ENCODE measurements at regions not wholly inside any gene's neighbourhood (a gene's known extent, or its start where the extent isn't known, plus 50 kb on each side); places are given as distances from the start of the nearest gene placed in this dataset.
A peak's percentile ranks its signal among the peaks of the same experiment; 100 is the strongest.

DNA sequence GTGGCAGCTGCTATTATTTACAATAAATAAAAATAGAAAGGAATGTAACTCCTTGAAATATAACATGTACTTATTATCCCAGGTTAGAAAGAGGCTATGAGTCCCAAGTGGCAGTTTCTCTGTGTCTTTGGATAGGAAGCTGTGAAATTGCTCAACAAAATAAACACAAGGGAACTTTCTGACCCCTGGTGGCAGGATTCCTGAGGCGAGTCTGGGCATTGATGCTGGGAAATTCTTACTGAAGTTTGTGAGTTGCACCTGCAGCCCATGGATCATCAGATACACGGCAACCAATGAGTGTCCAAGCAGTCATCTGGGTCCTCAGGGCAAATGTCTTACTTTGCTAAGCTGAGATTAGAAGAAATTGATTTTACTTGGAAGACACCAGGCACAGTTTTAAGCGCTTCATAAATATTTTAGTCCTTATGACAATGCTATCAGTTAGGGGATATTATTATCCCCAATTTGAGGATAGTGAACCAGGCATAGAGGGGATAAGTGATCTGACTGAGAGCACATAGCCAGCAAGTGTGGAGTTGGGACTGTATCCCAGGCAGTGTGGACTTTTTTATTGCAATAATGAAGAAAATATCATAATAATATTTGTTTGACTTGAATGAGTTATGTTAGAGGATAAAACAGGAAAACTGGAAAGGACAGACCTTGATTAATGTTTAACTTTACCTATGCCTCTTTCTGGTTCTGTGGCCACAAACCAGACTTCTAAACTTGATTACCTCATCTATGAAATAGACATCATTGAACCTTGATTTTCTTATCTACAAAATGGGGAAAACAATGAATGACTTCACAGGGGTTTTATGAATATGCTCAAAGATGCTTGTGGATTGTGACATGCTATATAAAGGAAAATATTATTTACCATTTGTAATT is 265.5 kb upstream of the ADAMTSL1 start:
- DNase-seq (ENCODE audit: low read depth in 3 of 3, low spot score in 1 of 3): no peak

DNA sequence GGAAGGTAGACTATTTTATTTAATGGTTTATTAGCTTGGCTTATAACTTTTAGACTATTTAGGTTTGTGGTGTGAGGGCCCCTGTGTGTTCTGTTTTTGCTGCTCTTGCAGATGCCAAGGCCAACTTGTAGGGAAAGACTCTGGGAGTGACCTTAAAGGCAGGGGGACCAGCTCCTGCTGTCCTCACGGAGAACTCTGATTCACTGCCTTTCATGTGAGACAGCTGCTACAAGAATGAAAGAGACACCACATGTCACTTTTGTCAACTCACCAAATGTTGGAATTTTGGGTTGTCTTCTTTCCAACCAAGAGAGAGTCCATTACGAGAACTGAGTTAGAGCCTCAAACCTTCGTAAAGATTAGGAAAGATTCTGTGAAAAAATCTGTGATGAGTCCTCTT is 258.3 kb upstream of the ADAMTSL1 start:
- DNase-seq (ENCODE audit: low read depth in 3 of 3, low spot score in 1 of 3): no peak

DNA sequence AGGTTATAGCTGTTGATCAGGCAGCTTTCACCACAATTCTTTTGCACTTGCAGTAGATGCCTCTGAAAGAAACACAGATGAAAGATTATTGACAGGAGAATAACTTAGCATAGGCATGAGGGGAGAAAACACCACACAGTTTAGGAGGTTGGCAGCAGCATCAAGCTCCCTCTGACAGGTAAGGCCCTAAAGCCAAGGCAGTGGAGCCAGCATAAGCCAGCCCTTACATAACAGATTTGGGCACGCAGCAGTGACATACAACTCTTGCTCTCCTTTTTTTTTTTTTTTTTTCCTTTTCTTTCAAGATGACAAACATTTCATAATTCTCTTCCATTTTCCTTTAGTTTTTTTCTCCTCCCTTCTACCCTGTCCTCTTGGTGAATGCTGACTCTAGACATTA is 257.6 kb upstream of the ADAMTSL1 start:
- no peak for DNase-seq (ENCODE audit: low read depth in 3 of 3, low spot score in 1 of 3)

DNA sequence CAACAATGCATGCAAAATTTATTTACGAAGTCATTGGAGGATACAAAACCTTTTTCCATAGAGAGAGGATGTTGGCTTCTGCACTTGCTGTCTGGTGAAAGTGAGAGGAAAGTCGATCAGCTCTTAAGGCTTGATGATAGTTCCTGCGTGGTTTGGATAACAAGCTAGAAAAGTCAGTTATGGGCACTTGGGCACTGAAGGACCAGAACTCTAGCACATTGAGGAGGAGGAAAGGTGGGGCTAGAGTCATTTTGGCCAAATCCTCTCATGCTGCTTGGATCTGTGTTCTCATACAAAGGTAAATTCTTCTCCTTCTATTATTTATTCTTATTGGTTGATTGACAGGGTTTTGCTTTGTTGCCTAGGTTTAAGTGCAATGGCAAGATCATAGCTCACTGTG is 245.9 kb upstream of the ADAMTSL1 start:
- DNase-seq (ENCODE audit: low read depth in 3 of 3, low spot score in 1 of 3): no peak

DNA sequence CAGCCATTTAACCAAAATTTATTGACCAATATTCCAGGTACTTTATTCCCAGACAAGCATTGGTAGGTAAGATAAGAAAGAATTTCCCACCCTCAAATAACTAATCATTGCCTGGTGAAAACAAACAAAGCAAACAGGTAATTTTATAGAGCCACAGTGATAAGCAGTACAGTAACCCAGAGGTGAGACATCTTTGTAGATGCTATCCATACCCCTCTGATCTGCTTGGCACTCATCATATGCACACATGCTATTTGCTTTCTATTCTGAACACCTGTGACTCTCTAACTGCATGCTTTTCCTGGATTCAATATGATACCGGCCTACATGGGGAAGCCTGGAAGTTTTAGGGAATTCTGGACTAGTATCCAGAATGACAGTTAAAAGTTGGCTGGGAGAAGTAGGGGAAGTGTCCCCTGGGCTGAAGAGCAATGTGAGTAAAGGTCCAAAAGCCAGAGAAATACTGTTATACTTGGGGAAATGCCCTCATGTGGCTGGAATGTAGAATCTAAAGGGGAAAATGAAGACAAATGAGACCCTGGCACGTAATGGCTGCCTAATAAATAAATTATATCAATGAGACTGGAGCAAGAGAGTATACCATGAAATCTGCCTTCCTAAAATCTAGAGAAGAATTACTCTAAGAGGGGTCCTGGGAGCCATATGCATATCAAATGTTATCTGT is 243.8 kb upstream of the ADAMTSL1 start:
- no peak for DNase-seq (ENCODE audit: low read depth in 3 of 3, low spot score in 1 of 3)

DNA sequence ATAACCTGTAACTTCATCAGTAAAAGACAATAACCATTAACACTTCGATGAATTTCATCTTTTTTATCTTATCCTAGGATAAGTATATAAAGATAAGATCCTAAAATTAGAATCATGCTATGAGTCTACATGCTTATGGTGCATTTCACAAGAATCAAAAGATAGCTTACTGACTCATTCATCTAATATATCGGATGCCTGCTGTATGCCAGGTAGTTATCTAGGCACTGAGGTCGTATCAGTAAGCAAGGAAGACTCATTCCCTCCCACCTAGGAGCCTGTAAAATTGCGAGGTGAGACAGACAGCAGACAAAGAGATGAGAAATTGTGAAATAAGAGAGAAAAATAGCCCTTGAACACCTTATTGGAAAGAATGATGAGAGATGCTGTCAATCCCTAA is 240.6 kb upstream of the ADAMTSL1 start:
- no peak for DNase-seq (ENCODE audit: low read depth in 3 of 3, low spot score in 1 of 3)

DNA sequence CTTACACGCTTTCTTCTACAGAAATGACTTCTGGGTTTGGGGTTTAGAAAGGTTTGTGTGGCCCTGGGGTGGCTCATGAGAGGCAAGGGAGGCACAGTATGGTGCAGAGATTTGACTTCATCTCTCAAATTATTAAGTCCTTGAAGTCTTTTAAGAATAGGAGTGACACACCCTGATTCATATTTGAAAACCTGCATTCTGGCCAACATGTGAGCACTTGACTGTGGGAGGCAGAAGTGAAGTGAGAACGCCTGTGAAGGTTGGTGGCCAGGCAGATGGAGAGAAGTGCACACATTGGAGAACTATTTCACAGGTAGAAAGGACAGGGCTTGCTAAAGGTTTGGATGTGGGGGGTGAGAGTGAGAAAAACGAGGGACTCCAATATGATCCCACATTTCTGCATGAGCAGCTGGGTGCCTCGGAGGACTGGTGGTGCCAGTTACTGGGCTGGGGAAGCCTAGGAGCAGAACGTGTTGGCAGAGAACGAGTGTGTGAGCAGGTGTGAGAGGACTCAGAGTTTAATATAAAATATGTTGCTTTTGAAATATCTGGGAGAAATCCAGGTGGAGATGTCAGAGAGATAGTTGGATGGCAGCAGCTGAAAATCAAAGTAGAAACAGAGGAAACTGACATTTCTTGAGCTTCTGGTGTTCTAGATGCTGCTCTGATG is 240.0 kb upstream of the ADAMTSL1 start:
- no peak for DNase-seq (ENCODE audit: low read depth in 3 of 3, low spot score in 1 of 3)

DNA sequence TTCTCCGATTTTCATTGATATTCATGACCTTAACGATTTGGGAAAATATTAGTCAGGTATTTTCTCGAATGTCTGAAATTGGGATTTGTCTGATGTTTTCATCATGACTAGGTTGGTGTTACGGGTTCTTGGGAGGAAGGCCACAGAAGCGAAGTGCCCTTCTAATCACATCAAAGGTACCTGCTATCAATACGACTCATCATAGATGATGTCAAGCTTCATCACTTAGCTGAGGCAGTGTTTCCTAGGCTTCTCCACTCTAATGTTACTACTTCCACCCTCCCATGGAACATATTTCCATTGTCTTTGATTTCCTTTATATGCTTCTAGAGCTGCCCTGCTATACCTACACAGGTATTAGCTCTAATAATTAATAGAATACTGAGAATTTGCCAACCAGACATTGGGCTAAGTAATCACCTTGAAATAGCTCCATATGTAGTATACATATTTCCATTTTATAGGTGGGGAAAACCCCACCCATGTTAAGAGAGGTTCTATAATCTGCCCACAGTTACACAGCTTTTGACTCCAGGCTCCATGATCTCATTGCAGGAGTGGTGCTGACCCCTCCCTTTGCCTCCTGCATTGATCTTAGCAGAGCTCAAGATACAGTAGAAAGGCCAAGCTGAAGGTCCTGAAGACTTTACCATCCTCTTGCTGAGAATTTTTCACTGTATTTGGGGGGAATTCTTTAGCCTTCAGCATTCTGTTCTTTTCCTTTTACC is 238.6 kb upstream of the ADAMTSL1 start:
- DNase-seq (ENCODE audit: low read depth in 3 of 3, low spot score in 1 of 3): no peak

DNA sequence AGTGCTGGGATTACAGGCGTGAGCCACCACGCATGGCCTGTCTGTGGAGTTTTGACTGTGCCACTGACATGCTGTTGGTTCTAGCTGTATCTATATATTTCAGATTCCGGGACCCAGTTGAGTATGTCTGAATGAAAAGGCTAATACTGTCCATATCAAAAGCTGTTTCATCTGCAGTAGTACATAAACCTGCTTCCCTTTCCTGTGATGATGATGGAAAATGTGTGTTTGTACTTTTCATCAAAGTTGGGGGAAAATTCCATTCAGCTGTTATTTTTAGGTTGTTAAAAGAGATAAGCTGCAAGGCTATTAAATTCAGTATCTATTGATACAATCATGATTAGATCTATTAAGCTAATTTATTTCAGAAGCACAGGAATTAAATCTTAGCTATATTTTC is 237.6 kb upstream of the ADAMTSL1 start:
- DNase-seq (ENCODE audit: low read depth in 3 of 3, low spot score in 1 of 3): no peak

DNA sequence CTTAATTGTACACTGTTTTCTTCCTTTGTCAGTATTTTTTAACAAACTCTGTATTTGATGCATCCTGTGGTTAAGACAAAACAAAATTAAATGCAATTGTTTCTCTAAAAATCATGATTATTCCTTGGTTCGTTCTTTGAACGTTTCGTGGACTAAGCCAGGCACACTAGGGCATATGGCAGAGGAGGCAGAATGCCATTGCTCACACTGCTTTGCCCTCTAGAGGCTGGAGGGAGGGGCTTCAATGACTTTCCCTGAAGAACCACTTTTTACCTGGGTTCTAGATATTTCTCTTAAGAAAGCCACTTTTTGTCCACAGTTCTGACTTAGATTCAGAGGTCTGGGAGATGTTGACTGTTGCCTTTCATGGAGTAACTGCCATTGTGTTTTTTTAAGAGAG is 236.2 kb upstream of the ADAMTSL1 start:
- no peak for DNase-seq (ENCODE audit: low read depth in 3 of 3, low spot score in 1 of 3)

DNA sequence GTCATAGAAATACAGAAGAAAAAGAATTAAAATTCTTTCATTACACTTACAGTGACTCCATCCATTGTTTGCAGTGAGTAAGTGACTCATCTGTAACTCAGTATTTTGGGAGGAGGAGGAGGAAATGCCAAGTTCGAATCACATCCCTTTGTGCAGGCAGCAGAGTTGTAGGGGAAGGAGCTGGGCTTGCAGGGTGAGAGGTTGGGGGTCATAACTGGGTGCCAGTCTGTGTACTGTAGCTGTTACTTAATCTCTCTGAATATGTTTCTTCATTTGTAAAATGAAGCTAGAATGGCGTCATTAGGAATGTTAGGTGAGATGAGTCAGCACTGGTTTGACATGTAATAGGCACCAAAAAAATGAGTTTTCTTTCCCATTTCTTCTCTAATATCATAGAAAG is 235.7 kb upstream of the ADAMTSL1 start:
- DNase-seq (ENCODE audit: low read depth in 3 of 3, low spot score in 1 of 3): no peak

DNA sequence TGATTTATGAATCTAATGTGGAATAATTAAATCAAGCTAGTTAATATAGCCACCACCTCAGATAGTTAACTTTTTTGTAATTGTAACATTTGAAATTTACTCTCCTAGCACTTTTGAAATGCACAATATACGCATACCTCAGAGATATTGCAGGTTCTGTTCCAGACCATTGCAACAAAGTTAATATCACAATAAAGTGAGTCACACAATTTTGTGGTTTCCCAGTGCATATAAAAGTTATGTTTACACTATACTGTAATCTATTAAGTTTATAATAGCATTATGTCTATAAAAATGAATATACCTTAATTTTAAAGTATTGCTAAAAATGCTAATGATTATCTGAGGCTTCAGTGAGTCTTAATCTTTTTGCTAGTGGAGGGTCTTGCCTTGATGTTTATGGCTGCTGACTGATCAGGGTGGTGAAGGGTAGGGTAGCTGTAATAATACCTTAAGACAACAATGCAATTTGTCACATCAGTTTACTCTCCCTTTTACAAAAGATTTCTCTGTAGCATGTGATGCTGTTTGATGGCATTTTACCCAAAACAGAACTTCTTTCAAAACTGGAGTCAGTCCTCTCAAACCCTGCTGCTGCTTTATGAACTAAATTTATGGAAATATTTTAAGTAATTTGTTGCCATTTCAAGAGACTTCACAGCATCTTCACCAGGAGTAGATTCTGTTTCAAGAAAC is 235.1 kb upstream of the ADAMTSL1 start:
- DNase-seq (ENCODE audit: low read depth in 3 of 3, low spot score in 1 of 3): no peak

DNA sequence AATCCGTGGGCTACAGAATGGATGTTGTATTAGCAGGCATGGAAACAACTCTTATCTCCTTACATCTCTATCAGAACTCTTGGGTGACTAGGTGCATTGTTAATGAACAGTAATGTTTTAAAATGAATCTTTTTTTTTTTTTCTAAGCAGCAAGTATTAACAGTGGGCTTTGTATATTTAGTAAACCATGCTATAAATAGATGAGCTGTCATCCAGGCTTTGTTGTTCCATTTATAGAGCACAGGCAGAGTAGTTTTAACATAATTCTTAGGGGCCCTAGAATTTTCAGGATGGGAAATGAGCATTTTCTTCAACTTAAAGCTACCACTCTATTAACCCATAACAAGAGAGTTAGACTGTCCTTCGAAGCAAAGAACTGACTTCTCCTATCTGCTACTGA is 233.7 kb upstream of the ADAMTSL1 start:
- DNase-seq (ENCODE audit: low read depth in 3 of 3, low spot score in 1 of 3): no peak

DNA sequence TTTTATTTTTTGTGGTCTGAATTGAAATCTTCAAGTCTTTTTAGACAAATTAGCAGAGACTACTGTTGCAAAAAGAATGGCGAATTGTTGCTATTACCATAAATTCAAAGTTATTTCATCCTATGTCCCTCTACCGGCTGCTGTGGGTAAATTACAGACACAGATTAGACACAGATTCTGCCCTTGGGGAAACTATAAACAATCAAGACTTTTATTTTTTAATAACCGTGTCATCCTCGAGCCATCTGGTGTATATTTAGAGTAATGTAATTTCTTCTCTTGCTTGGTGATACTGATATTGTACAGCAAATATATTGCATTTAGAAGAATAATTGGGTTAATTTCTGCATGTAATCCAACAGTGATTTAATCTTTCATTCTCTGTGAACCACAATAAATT is 228.0 kb upstream of the ADAMTSL1 start:
- DNase-seq (ENCODE audit: low read depth in 3 of 3, low spot score in 1 of 3): no peak

DNA sequence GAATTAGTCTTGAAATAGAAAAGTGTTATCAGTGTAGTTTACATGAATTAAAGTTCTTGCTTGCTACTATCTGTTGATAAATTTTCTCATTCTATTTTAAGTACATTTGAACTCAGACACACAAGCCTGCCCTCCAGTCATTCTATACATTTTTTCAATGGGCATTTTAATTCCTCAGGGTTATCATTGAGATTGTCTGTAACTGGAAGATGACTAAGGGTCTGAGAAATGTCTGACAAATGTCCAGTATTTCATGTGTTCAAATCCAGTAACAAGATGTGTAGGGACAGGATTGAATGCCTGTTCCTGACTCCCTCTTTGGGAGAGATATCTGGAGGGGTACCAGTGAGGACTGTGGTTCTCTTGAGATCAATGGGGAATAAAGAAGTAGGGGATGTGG is 223.9 kb upstream of the ADAMTSL1 start:
- DNase-seq (ENCODE audit: low read depth in 3 of 3, low spot score in 1 of 3): no peak

DNA sequence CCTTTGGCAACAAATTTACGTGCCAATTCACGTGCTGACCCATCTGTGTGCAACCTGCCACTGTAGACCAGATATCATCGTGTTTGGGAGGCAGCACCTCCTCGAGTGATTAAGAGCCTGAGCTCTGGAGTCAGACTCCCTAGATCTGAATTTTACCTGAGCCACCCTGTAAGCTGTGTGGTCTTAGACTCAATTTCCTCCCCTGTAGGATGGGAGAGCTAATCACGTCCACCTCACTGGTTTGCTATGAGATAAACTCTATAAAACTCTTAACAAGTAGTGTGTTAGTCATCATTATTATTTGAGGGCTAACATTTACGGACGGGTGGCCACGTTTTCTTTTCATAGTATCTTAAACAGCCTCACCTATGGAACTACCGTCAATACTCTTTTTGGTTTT is 220.0 kb upstream of the ADAMTSL1 start:
- no peak for DNase-seq (ENCODE audit: low read depth in 3 of 3, low spot score in 1 of 3)

DNA sequence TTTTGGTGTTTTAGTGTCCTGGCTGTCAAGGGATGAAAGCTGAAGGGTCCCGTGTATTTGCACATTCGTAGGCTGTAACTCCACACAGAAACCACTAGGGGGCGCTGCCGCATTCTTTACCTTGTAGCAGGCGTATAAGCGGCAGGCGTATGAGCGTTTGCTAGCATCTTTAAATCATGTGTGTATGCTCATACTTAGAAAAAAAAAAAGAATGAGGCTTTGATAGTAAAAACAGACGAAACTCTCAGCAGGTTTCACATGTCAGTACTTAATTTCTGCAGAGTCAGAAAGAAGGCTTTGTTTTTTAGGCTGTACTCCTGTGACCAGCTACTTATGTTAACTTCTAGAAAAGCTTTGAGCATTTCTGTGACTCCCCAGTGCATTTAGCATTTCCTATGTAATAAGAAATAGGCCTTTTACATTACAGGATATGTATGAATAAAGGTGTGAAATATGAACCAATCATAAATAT is 218.8 kb upstream of the ADAMTSL1 start:
- DNase-seq (ENCODE audit: low read depth in 3 of 3, low spot score in 1 of 3): peak; percentile 2 to 54 (median 28)

DNA sequence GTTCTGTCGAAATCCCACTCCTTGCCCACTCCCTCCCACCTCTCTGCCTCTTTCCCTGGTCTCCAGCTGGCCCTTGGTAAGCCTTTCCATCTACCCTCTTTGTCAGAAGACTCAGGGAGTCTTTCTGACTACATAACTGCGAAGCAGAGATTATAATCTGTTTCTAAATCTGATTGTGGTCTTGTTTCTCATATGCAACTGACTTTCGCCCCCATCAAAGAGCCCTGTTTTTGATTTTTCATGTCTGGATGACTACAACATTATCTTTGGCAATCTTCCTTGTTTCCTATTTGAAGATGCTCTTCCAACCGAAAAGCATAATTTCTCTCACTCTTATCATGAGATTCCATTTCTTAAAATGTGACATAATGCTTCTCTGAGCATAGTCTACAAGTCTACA is 218.2 kb upstream of the ADAMTSL1 start:
- no peak for DNase-seq (ENCODE audit: low read depth in 3 of 3, low spot score in 1 of 3)

DNA sequence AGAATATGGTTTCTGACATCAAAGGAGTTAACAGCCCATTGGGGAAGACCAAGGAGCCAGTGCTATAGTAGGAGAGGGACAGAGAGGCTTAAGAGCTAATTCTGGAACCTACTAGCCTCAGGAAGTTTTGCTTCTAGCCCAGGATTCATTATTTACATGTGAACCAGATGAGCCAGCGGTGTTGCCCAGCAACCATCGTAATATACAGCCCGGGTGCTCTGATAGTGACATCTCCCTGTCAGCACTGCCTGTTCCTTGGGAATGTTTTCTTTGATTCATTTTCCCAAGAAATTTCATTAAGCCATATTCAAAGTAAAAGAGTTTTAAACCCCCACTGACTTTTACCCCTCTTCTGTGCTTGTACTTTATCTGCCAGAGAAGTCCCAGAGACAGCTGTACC is 217.4 kb upstream of the ADAMTSL1 start:
- DNase-seq (ENCODE audit: low read depth in 3 of 3, low spot score in 1 of 3): no peak

DNA sequence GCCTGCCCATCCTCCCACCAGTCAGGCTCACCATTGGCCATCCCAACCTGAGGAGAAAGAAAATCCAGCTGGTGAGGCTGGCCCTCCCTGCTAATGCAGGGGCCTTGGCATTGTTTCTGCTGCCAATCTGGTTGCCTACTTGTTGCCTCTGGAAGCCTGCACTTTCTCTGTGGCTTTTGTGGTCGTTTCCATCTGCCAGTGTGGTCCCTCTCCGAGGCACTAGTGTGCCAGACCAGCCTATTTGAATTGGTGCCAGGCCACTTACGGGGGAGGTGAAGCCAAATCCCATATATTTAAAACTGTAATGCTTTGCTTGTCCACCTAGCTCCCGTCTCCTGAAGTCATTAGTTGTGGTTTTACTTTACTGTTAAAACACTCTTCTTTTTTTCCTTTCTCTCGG is 213.4 kb upstream of the ADAMTSL1 start:
- no peak for DNase-seq (ENCODE audit: low read depth in 3 of 3, low spot score in 1 of 3)

DNA sequence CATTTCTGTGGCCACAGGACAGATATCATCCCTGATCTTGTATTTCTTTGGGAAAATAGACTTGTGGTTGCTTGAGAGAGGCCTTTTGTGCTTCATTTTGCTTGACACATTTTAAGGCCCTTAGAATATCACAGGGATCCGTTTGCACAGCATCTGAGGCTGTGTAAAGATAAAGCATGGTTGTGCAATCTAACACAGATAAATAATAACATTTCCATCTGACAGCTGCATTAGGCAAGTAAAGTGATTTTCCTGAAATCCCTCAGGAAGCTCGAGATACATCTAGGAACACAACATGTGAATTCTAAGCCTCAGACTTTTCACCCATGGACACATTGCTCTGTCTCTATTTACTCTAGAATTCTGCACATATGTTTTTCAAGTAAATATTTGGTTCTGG is 212.8 kb upstream of the ADAMTSL1 start:
- DNase-seq (ENCODE audit: low read depth in 3 of 3, low spot score in 1 of 3): no peak

All from stimulated activated CD4-positive, alpha-beta T cell treated with anti-CD3 and anti-CD28 coated beads, TNF-alpha, amount 100 ng/mL, for 1 hour (primary cell).